ENCODE measurements at regions not wholly inside any gene's neighbourhood (a gene's known extent, or its start where the extent isn't known, plus 50 kb on each side); places are given as distances from the start of the nearest gene placed in this dataset.

DNA sequence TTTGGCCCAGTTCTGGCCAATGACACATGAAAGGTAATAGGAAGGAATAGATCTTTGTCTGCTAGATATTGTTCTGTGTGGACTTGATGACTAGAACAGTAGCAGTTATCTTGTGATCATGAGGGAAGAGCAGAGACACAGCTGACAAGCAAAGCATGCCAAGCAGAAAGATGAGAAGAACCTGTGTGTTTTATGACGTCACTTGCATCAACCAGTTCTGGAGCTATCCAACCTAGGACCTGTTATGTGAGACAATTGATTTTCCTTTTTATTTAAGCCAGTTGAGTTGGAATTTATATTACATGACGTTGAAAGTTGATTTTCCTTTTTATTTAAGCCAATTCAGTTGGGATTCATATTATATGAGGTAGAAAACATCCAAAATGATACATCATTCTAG is 143.2 kb downstream of the MCHR2 start:
- intact Hi-C loops (cut with DNase I), result no loop called here
- Histone ChIP-seq H3K4me3 (no peak overlapping the region), H3K27me3 (no peaks in the 10 kb centered on the region), H3K9me3 (no peaks in the 10 kb centered on the region), H3K27ac (replicated peaks in 1 of 4) (no peak overlapping the region), H3K4me1 (no peaks in the 10 kb centered on the region), H3K36me3 (no peaks in the 10 kb centered on the region)
- no peak for TF ChIP-seq EP300 (IDR thresholded peaks at IDR 0.05)
- no peak for TF ChIP-seq POLR2A (IDR thresholded peaks at IDR 0.05; ENCODE audit: low read depth)
- no peak for TF ChIP-seq CTCF (IDR thresholded peaks at IDR 0.05)
- TF ChIP-seq POLR2AphosphoS5 (IDR thresholded peaks at IDR 0.05), result no peak
- WGBS, result 71% methylated on average over 2 of the region's 2 CpGs
- no peak for DNase-seq (ENCODE audit: extremely low spot score)

DNA sequence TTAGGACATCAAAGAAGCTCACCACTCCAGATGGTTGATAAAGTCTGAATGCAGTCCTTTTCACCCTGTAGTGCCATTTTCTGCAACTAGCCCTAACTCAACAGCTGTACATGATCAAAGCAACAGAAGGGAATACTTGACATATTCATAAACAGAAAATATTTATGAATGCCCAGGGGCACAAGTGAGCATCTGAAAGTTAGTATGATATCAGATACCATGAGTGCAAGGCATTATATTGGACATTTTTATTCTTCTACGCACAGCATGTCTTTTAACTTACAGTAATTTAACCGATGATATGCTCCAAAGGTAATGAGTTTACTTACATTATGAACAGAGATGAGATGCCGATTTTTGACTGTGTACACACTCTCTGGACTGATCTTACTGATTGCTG is 142.0 kb downstream of the MCHR2 start:
- DNase-seq (ENCODE audit: extremely low spot score), result no peak
- intact Hi-C loops (cut with DNase I), result no loop called here
- no peaks in the 10 kb centered on the region for H3K9me3 ChIP-seq
- no peaks in the 10 kb centered on the region for H3K36me3 ChIP-seq
- H3K27ac ChIP-seq (replicated peaks in 1 of 4), result no peak overlapping the region
- no peaks in the 10 kb centered on the region for H3K27me3 ChIP-seq
- TF ChIP-seq POLR2A (IDR thresholded peaks at IDR 0.05; ENCODE audit: low read depth), result no peak
- no peak for TF ChIP-seq POLR2AphosphoS5 (IDR thresholded peaks at IDR 0.05)
- no peak for TF ChIP-seq CTCF (IDR thresholded peaks at IDR 0.05)
- no peak for TF ChIP-seq EP300 (IDR thresholded peaks at IDR 0.05)
- no peak overlapping the region for H3K4me3 ChIP-seq
- H3K4me1 ChIP-seq, result no peaks in the 10 kb centered on the region
- 90% methylated on average over 3 of the region's 3 CpGs for WGBS

GRCh38 chr6:99867026-99867425 is 127.0 kb downstream of the MCHR2 start:
- WGBS, result 38% methylated on average over 3 of the region's 3 CpGs
- no peak for DNase-seq (ENCODE audit: extremely low spot score)
- H3K36me3 ChIP-seq, result no peaks in the 10 kb centered on the region
- intact Hi-C loops (cut with DNase I), result loop anchor here (5.0 kb wide), 1 partner anchor 235 kb away; no protein-coding TSS in a partner anchor
- H3K4me1 ChIP-seq, result peaks cover 0 to 7% (median 0%) of the 10 kb centered on the region in 4 donors
- TF ChIP-seq CTCF (IDR thresholded peaks at IDR 0.05) (no peak), POLR2A (IDR thresholded peaks at IDR 0.05; ENCODE audit: low read depth) (no peak), EP300 (IDR thresholded peaks at IDR 0.05) (no peak)
- H3K9me3 ChIP-seq, result no peaks in the 10 kb centered on the region
- peaks cover 0 to 10% (median 2%) of the 10 kb centered on the region in 4 donors for H3K27me3 ChIP-seq
- H3K4me3 ChIP-seq, result no peak overlapping the region
- H3K27ac ChIP-seq (replicated peaks in 1 of 4), result no peak overlapping the region

- WGBS, result 14% methylated on average over 13 of the region's 13 CpGs
- intact Hi-C loops (cut with DNase I), result loop anchor here (5.0 kb wide), 1 partner anchor 234 kb away; no protein-coding TSS in a partner anchor
- no peak for DNase-seq (ENCODE audit: extremely low spot score)
- Histone ChIP-seq H3K27me3 (peaks cover 0 to 17% (median 2%) of the 10 kb centered on the region in 4 donors), H3K4me3 (peak overlapping the region in 1 of 4 donors; percentile 26), H3K9me3 (no peaks in the 10 kb centered on the region), H3K4me1 (peaks cover 0 to 7% (median 0%) of the 10 kb centered on the region in 4 donors), H3K36me3 (no peaks in the 10 kb centered on the region), H3K27ac (replicated peaks in 1 of 4) (no peak overlapping the region)
- TF ChIP-seq CTCF (IDR thresholded peaks at IDR 0.05) (peak; percentile 48 to 79 (median 72)), POLR2AphosphoS5 (IDR thresholded peaks at IDR 0.05) (no peak)
Observed at GRCh38 chr6:99868074-99868702, 125.8 kb downstream of the MCHR2 start.

All from esophagus muscularis mucosa (tissue), 4 donors.